Panc1 (cell line): ENCODE measurements at regions not wholly inside any gene's neighbourhood (a gene's known extent, or its start where the extent isn't known, plus 50 kb on each side); places are given as distances from the start of the nearest gene placed in this dataset.

Source experiments
- ATAC-seq: fragments of 200-7000 bp; cut with Tn5 transposase; 2 replicates; pipeline ENCODE4 v1.9.1; 2020; ENCODE audit warnings: mild to moderate bottlenecking, moderate library complexity
- BruUV-seq: library from RNA; stranded (reverse); fragments of 400-500 nt; replicated peaks from 2 replicates; lab custom pipeline; 2021; lab: Mats Ljungman, UMichigan
- CTCF ChIA-PET: fragments of 300-600 bp; sonication (Branson Sonifier 250); formaldehyde crosslinking; loops from one replicate; lab custom pipeline; 2022; ENCODE audit warnings: antibody characterized with exemption; lab: Charles Lee
- POLR2A ChIA-PET: fragments of 300-600 bp; sonication (Branson Sonifier 250); formaldehyde crosslinking; loops from one replicate; lab custom pipeline; 2022; ENCODE audit warnings: antibody characterized with exemption; lab: Charles Lee
- DNase-seq: peaks from one replicate; pipeline ENCODE4 v3.0.0-alpha.2; 2010; ENCODE audit warnings: low read depth, low spot score
- H3K27ac ChIP-seq: 2 replicates; pipeline ENCODE4 v1.5.1; 2011; ENCODE audit warnings: mild to moderate bottlenecking, low read length, inconsistent platforms
- H3K27me3 ChIP-seq: fragments of 200-500 bp; sonication (Bioruptor generic); 2 replicates; pipeline ENCODE4 v1.6.0; 2014; ENCODE audit warnings: low read length, inconsistent platforms; ENCODE audit not compliant: control insufficient read depth, insufficient read depth
- H3K36me3 ChIP-seq: fragments of 200-500 bp; sonication (Bioruptor generic); 2 replicates; pipeline ENCODE4 v1.5.1; 2014; ENCODE audit warnings: inconsistent platforms, mild to moderate bottlenecking, low read length, moderate library complexity; ENCODE audit not compliant: control insufficient read depth, insufficient read depth
- H3K4me1 ChIP-seq: 2 replicates; pipeline ENCODE4 v1.5.1; 2011; ENCODE audit warnings: inconsistent platforms, mild to moderate bottlenecking, low read length, moderate library complexity; ENCODE audit not compliant: control insufficient read depth, insufficient read depth
- H3K4me3 ChIP-seq, 2 experiments: 2 replicates each; pipeline ENCODE4 v1.5.1; 2011 to 2012; ENCODE audit warnings: low read depth in 2 of 2, low read length in 2 of 2, mild to moderate bottlenecking in 2 of 2, inconsistent platforms in 1 of 2, moderate library complexity in 1 of 2
- H3K9me3 ChIP-seq: fragments of 200-500 bp; sonication (Bioruptor generic); 2 replicates; pipeline ENCODE4 v1.5.1; 2014; ENCODE audit warnings: low read depth, mild to moderate bottlenecking, inconsistent platforms, low read length, moderate library complexity; ENCODE audit not compliant: control insufficient read depth, insufficient read depth
- CTCF ChIP-seq: fragments of 450-650 bp; IDR thresholded peaks from 2 replicates; pipeline ENCODE4 v1.5.1; 2017; ENCODE audit warnings: mild to moderate bottlenecking
- POLR2AphosphoS5 ChIP-seq: IDR thresholded peaks from 2 replicates; pipeline ENCODE4 v1.6.1; 2012; ENCODE audit warnings: mild to moderate bottlenecking, low read depth, low read length, moderate library complexity
- REST ChIP-seq, 2 experiments: IDR thresholded peaks; 2 replicates each; pipeline ENCODE4 v1.6.1; 2011 to 2012; ENCODE audit warnings: low read depth in 2 of 2, control low read depth in 1 of 2, low read length in 1 of 2, mild to moderate bottlenecking in 1 of 2, moderate library complexity in 1 of 2; ENCODE audit not compliant: insufficient read depth in 1 of 2
- SIN3A ChIP-seq: IDR thresholded peaks from 2 replicates; pipeline ENCODE4 v1.6.1; 2012; ENCODE audit warnings: low read depth, mild to moderate bottlenecking, low read length, moderate library complexity, borderline replicate concordance; ENCODE audit not compliant: insufficient read depth
- TCF7L2 ChIP-seq: IDR thresholded peaks from 2 replicates; pipeline ENCODE4 v1.6.1; 2011; ENCODE audit warnings: mild to moderate bottlenecking, low read depth, low read length, inconsistent platforms
- in situ Hi-C: cut with HindIII; loops from 2 replicates; pipeline ENCODE4 v1.10.0; 2016; ENCODE audit warnings: low sequenced_read_pairs, low pct_unique_long_range_greater_than_20kb
- intact Hi-C: fragments of 100-400 bp; cut with micrococcal nuclease; formaldehyde crosslinking; loops from one replicate; pipeline ENCODE4 v1.10.0; 2022; ENCODE audit not compliant: unreplicated experiment

- intact Hi-C loops (no loop called here), in situ Hi-C loops (no loop called here)
- POLR2A ChIA-PET: no interaction called here
- H3K4me3 ChIP-seq: no peak overlapping the region
- H3K27ac ChIP-seq: no peak overlapping the region
- no peaks in the 10 kb centered on the region for H3K36me3 ChIP-seq
- CTCF ChIA-PET: no interaction called here
- TF ChIP-seq CTCF: no peak
- TF ChIP-seq TCF7L2: no peak
- H3K9me3 ChIP-seq: no peaks in the 10 kb centered on the region
- H3K27me3 ChIP-seq: no peaks in the 10 kb centered on the region
- ATAC-seq (no peak), DNase-seq (no peak)
- no TSS peak for BruUV-seq
- H3K4me1 ChIP-seq: no peaks in the 10 kb centered on the region
Measured at GRCh38 chr5:74549384-74549783, 91.1 kb downstream of the ENC1 start.

- Histone ChIP-seq H3K27ac (no peak overlapping the region), H3K27me3 (no peaks in the 10 kb centered on the region), H3K36me3 (no peaks in the 10 kb centered on the region), H3K4me3 (no peak overlapping the region), H3K4me1 (peaks cover 13% of the 10 kb centered on the region), H3K9me3 (no peaks in the 10 kb centered on the region)
- ChIA-PET CTCF (no interaction called here), POLR2A (no interaction called here)
- intact Hi-C loops: no loop called here
- DNase-seq: no peak
- TF ChIP-seq SIN3A (no peak), TCF7L2 (no peak), CTCF (no peak), REST (IDR thresholded peaks at IDR 0.05; ENCODE audit: insufficient read depth in 1 of 2, low read depth in 2 of 2, low read length in 1 of 2) (no peak)
- no peak for ATAC-seq
- BruUV-seq: no TSS peak
- in situ Hi-C loops: no loop called here
Measured at GRCh38 chr5:74546796-74547195, 93.7 kb downstream of the ENC1 start.

- H3K36me3 ChIP-seq: no peaks in the 10 kb centered on the region
- CTCF ChIA-PET: no interaction called here
- ATAC-seq: no peak
- in situ Hi-C loops (no loop called here), intact Hi-C loops (no loop called here)
- DNase-seq: no peak
- H3K9me3 ChIP-seq: no peaks in the 10 kb centered on the region
- no TSS peak for BruUV-seq
- no peaks in the 10 kb centered on the region for H3K27me3 ChIP-seq
- peak overlapping the region; percentile 21; the same call in 1 of the 2 replicates for H3K27ac ChIP-seq
- H3K4me3 ChIP-seq: no peak overlapping the region
- TF ChIP-seq TCF7L2 (no peak), REST (IDR thresholded peaks at IDR 0.05; ENCODE audit: insufficient read depth in 1 of 2, low read depth in 2 of 2, low read length in 1 of 2) (no peak), CTCF (no peak), SIN3A (no peak), POLR2AphosphoS5 (no peak)
- H3K4me1 ChIP-seq: peaks cover 13% of the 10 kb centered on the region
- POLR2A ChIA-PET: no interaction called here
Measured at GRCh38 chr5:74544811-74545210, 95.7 kb downstream of the ENC1 start.
